ENCODE measurements at regions not wholly inside any gene's neighbourhood (a gene's known extent, or its start where the extent isn't known, plus 50 kb on each side); places are given as distances from the start of the nearest gene placed in this dataset.

DNA sequence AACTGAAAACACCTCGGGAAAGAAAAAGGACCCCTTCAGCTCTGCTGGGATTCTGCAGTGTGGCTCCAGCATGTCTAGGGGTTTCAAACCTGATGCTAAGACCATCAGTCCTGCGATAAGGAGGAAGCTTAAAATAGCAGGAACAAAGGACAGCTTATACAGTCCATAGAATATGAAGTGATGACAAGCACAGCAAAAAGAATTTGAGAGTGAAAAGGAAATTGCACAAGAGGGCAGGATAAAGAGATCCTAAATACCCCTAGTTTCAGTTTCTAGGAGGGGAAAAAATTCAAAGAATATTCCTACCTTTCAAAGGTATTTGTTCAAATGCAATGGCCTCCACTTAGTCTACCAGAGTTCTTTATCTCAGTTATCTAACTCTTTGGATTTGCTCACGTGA is 171.4 kb downstream of the TGFB2 start:
- no peak for TF ChIP-seq POLR2AphosphoS5 (IDR thresholded peaks at IDR 0.05)
- TF ChIP-seq, protein P1, sequence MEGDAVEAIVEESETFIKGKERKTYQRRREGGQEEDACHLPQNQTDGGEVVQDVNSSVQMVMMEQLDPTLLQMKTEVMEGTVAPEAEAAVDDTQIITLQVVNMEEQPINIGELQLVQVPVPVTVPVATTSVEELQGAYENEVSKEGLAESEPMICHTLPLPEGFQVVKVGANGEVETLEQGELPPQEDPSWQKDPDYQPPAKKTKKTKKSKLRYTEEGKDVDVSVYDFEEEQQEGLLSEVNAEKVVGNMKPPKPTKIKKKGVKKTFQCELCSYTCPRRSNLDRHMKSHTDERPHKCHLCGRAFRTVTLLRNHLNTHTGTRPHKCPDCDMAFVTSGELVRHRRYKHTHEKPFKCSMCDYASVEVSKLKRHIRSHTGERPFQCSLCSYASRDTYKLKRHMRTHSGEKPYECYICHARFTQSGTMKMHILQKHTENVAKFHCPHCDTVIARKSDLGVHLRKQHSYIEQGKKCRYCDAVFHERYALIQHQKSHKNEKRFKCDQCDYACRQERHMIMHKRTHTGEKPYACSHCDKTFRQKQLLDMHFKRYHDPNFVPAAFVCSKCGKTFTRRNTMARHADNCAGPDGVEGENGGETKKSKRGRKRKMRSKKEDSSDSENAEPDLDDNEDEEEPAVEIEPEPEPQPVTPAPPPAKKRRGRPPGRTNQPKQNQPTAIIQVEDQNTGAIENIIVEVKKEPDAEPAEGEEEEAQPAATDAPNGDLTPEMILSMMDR (IDR thresholded peaks at IDR 0.05): no peak
